ENCODE measurements at regions not wholly inside any gene's neighbourhood (a gene's known extent, or its start where the extent isn't known, plus 50 kb on each side); places are given as distances from the start of the nearest gene placed in this dataset.

- no peak overlapping the region for H3K4me2 ChIP-seq (replicated peaks; ENCODE audit: extremely low read depth, low read length, poor library complexity, severe bottlenecking)
- DNase-seq = no peak
- H3K9me3 ChIP-seq (replicated peaks in 1 of 2; ENCODE audit: control insufficient read depth in 1 of 2, insufficient read depth in 1 of 2, low read length in 2 of 2) = no peaks in the 10 kb centered on the region
- H3K9me3 Mint-ChIP-seq = peaks cover 0 to 7% (median 2%) of the 10 kb centered on the region in 7 donors
- H3K4me3 ChIP-seq (replicated peaks in 1 of 3; ENCODE audit: low read depth in 2 of 3, low read length in 3 of 3) = no peak overlapping the region
- H3K9ac ChIP-seq (ENCODE audit: insufficient read depth, low read length, poor library complexity, severe bottlenecking) = no peak overlapping the region
- intact Hi-C loops (cut with micrococcal nuclease) = no loop called here
- H4K20me1 ChIP-seq (ENCODE audit: insufficient read depth, low read length) = no peaks in the 10 kb centered on the region
- H3K4me3 Mint-ChIP-seq = no peak overlapping the region
- H3K79me2 ChIP-seq (ENCODE audit: insufficient read depth, low read length) = no peaks in the 10 kb centered on the region
- H3K4me1 Mint-ChIP-seq = no peaks in the 10 kb centered on the region
- no peaks in the 10 kb centered on the region for H3K36me3 ChIP-seq (replicated peaks in 1 of 2; ENCODE audit: control insufficient read depth in 1 of 2, insufficient read depth in 2 of 2, low read length in 2 of 2)
- no peaks in the 10 kb centered on the region for H3K4me1 ChIP-seq (ENCODE audit: control insufficient read depth in 1 of 2, insufficient read depth in 2 of 2, low read length in 2 of 2)
- H3K27me3 Mint-ChIP-seq (ENCODE audit: low read depth in 3 of 3) = peaks cover 0 to 2% (median 0%) of the 10 kb centered on the region in 3 donors
- H3K27ac Mint-ChIP-seq = no peak overlapping the region
- H3K36me3 Mint-ChIP-seq = no peaks in the 10 kb centered on the region
- 100% methylated on average over 1 of the region's 3 CpGs for WGBS (ENCODE audit: insufficient coverage)
- no peak overlapping the region for H2AFZ ChIP-seq (ENCODE audit: insufficient read depth, low read depth, low read length, poor library complexity, severe bottlenecking)
- H3K27me3 ChIP-seq (ENCODE audit: control insufficient read depth in 2 of 2, insufficient read depth in 2 of 2, low read length in 2 of 2) = no peaks in the 10 kb centered on the region
- H3K27ac ChIP-seq (ENCODE audit: low read depth in 1 of 2, low read length in 2 of 2) = no peak overlapping the region
- TF ChIP-seq CTCF (IDR thresholded peaks at IDR 0.05) = no peak
Measured at GRCh38 chr13:73177916-73178565, 119.2 kb downstream of the KLF5 start.

GRCh38 chr13:73177017-73177416, 118.2 kb downstream of the KLF5 start:
- Histone ChIP-seq H2AFZ (ENCODE audit: insufficient read depth, low read depth, low read length, poor library complexity, severe bottlenecking) (no peak overlapping the region), H3K36me3 (replicated peaks in 1 of 2; ENCODE audit: control insufficient read depth in 1 of 2, insufficient read depth in 2 of 2, low read length in 2 of 2) (no peaks in the 10 kb centered on the region), H3K9me3 (replicated peaks in 1 of 2; ENCODE audit: control insufficient read depth in 1 of 2, insufficient read depth in 1 of 2, low read length in 2 of 2) (no peaks in the 10 kb centered on the region), H4K20me1 (ENCODE audit: insufficient read depth, low read length) (no peaks in the 10 kb centered on the region), H3K27ac (ENCODE audit: low read depth in 1 of 2, low read length in 2 of 2) (no peak overlapping the region), H3K9ac (ENCODE audit: insufficient read depth, low read length, poor library complexity, severe bottlenecking) (no peak overlapping the region), H3K79me2 (ENCODE audit: insufficient read depth, low read length) (no peaks in the 10 kb centered on the region), H3K4me2 (replicated peaks; ENCODE audit: extremely low read depth, low read length, poor library complexity, severe bottlenecking) (no peak overlapping the region), H3K4me3 (replicated peaks in 1 of 3; ENCODE audit: low read depth in 2 of 3, low read length in 3 of 3) (no peak overlapping the region), H3K27me3 (ENCODE audit: control insufficient read depth in 2 of 2, insufficient read depth in 2 of 2, low read length in 2 of 2) (no peaks in the 10 kb centered on the region), H3K4me1 (ENCODE audit: control insufficient read depth in 1 of 2, insufficient read depth in 2 of 2, low read length in 2 of 2) (no peaks in the 10 kb centered on the region)
- no peak for TF ChIP-seq CTCF (IDR thresholded peaks at IDR 0.05)
- DNase-seq = no peak
- peaks cover 0 to 6% (median 2%) of the 10 kb centered on the region in 7 donors for H3K9me3 Mint-ChIP-seq
- H3K4me3 Mint-ChIP-seq = no peak overlapping the region
- H3K27me3 Mint-ChIP-seq (ENCODE audit: low read depth in 3 of 3) = peaks cover 0 to 2% (median 0%) of the 10 kb centered on the region in 3 donors
- no peak overlapping the region for H3K27ac Mint-ChIP-seq
- no peaks in the 10 kb centered on the region for H3K4me1 Mint-ChIP-seq
- WGBS (ENCODE audit: insufficient coverage) = 100% methylated on average over 1 of the region's 1 CpG
- intact Hi-C loops (cut with micrococcal nuclease) = no loop called here
- H3K36me3 Mint-ChIP-seq = no peaks in the 10 kb centered on the region

All from CD14-positive monocyte (primary cell).